GM10266 (cell line): ENCODE measurements at regions not wholly inside any gene's neighbourhood (a gene's known extent, or its start where the extent isn't known, plus 50 kb on each side); places are given as distances from the start of the nearest gene placed in this dataset.
A peak's percentile ranks its signal among the peaks of the same experiment; 100 is the strongest.
"Not testable (repeated sequence)": the region's sequence is repeated elsewhere in the genome, so short reads cannot be mapped to it uniquely, and the experiment has no call there.

Experiments used
- DNase-seq: peaks from one replicate; pipeline ENCODE4 v3.0.0; 2012; ENCODE audit errors: extremely low spot score
- TF ChIP-seq, protein P1 (sequence below): IDR thresholded peaks from 2 replicates; pipeline ENCODE4 v1.5.1; 2012; ENCODE audit warnings: mild to moderate bottlenecking, low read depth; ENCODE audit not compliant: control insufficient read depth, insufficient read depth; ENCODE audit errors: missing control alignments

DNA sequence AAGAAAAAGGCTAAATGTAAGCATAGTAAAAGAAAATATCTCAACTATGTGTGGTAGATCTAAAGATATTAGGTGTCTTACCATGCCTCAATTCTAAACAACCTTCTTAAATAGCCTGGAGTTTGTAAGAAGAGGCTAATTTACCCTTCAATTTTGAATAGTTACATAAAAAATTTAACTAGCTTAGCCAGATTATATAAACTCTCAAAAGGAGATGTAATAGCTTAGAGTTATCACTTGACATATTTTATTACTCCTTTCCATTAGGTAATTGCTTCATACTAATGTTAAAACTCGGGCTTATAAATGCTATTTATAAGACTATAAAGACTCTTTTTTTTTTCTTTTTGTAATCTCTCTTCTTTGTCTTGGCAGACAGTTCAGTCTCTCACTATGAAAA is 297.5 kb upstream of the PABPC4L start:
- no peak for DNase-seq
- TF ChIP-seq, protein P1, sequence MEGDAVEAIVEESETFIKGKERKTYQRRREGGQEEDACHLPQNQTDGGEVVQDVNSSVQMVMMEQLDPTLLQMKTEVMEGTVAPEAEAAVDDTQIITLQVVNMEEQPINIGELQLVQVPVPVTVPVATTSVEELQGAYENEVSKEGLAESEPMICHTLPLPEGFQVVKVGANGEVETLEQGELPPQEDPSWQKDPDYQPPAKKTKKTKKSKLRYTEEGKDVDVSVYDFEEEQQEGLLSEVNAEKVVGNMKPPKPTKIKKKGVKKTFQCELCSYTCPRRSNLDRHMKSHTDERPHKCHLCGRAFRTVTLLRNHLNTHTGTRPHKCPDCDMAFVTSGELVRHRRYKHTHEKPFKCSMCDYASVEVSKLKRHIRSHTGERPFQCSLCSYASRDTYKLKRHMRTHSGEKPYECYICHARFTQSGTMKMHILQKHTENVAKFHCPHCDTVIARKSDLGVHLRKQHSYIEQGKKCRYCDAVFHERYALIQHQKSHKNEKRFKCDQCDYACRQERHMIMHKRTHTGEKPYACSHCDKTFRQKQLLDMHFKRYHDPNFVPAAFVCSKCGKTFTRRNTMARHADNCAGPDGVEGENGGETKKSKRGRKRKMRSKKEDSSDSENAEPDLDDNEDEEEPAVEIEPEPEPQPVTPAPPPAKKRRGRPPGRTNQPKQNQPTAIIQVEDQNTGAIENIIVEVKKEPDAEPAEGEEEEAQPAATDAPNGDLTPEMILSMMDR: no peak

DNA sequence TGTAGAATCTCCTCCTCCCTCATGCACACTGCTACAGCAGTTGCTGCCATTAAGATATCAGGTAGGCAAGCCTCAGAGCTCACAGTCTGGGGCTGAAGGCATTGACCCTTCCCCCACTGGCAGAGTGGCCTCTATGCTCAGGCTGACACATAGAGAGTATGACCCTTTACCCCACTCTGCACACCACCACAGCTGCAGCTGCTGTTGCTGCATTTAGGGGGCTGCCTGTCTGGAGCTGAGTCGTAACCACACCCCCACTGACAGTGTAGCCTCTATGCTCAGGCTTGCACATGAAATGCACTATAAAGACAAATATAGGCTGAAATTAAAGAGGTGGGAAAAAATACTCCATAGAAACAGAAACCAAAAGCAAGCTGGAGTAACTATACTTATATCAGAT is 289.3 kb upstream of the PABPC4L start:
- no peak for DNase-seq
- TF ChIP-seq, protein P1: no peak

DNA sequence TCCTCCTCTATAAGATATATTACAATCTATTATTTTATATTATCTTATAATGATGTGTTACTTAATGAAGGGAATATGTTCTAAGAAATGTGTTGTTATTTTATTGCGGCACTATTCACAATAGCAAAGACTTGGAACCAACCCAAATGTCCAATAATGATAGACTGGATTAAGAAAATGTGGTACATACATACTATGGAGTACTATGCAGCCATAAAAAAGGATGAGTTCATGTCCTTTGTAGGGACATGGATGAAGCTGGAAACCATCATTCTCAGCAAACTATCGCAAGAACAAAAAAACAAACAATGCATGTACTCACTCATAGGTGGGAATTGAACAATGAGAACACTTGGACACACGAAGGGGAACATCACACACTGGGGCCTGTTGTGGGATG is 281.9 kb upstream of the PABPC4L start:
- DNase-seq: not testable (repeated sequence)

DNA sequence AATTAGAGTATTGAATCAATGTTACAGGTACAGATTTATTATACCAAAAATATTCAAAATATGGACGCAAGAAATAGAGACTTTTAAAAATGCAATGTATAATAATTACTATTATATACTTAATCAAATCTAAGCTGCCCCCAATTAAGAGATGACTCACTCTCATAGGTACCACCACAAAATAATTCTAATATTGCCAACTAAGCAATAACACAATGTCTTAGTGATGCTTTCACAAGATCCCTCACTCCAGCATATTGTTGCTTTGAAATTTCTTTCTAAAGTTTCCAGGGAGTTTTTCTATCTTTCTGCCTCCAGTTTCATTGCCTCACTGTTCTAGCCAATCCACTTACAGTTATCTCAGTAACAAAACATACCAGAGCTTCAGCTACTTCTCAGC is 270.0 kb upstream of the PABPC4L start:
- DNase-seq: no peak
- TF ChIP-seq, protein P1: no peak

DNA sequence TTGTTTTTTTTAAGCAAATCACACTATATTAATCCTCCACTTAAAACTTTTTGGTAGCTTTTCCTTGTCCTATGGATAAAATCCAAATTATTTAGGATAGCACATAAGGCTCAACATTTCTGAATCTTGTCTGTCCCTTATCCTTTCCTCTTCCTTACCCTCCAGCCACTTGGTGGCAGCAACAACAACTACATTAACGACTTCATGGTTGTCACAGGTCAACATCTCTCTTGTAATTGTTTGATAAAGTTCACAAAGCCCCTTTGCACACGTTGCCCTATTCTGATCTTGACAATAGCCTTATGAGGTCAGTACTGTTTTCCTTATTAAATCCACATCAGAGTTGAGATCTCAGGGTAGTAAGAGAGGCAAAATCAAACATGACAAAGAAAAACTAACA is 269.0 kb upstream of the PABPC4L start:
- TF ChIP-seq, protein P1: peak; percentile 51
- DNase-seq: no peak

DNA sequence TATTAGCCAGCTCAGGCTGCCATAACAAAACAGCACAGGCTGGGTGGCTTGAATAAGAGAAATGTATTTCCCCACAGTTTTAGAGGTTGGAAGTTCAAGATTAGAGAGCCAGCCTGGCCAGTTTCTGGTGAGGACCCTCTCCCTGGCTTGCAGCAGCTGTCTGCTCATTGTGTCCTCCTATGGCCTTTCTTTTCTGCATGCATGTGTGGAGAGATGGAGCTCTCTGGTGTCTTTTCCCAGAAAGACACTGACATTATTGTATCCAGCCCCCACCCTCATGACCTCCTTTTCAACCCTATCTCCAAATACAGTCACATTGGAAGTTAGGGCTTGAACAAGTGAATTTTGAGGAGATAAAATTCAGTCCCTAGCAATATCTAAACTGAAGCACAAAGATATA is 263.8 kb upstream of the PABPC4L start:
- TF ChIP-seq, protein P1: no peak
- DNase-seq: no peak

DNA sequence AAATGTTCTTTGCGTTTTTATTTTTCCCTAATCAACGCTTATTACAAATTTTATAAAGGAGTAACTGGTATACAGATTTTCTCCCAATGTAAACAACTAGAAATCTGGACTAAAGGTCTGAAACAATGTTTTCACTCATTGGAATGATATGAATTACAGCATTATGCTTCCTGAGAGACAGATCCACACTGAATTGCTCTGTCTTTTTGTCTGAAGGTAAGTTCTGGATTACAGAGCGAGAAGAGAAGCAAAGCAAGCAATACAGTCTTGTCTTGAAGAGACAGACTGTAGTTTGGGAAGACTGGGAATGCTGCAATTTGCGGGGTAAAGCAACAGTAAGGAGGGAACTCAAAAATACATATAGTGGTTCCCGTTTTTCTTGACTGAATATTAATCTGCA is 262.2 kb upstream of the PABPC4L start:
- no peak for DNase-seq
- TF ChIP-seq, protein P1: no peak

DNA sequence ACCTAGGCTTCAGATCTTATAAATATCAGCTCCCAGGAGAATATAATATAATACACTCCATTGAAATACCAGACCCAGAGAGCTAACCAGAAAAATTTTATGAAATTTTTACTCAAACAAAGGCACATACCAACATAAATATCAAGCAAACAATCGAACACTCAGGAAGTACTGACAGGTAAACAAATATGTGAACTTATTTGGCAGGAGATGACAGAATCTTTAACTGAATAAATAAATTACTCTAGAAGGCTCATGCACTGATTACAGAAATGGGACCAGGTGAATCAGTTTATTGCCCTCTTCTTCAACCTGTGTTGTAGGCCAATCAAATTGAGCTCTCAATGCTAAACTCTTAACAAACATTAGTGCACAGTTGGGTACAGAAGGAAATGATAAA is 225.2 kb upstream of the PABPC4L start:
- TF ChIP-seq, protein P1: no peak
- no peak for DNase-seq
